ENCODE measurements at regions not wholly inside any gene's neighbourhood (a gene's known extent, or its start where the extent isn't known, plus 50 kb on each side); places are given as distances from the start of the nearest gene placed in this dataset.

- no peak for DNase-seq (ENCODE audit: low read depth in 6 of 9, low spot score in 9 of 9)
- H3K27ac ChIP-seq (ENCODE audit: low read depth in 1 of 2, low read length in 1 of 2): no peak overlapping the region
- no peaks in the 10 kb centered on the region for H3K27me3 ChIP-seq (ENCODE audit: control insufficient read depth in 2 of 2, insufficient read depth in 1 of 2, low read length in 1 of 2)
- 57% methylated on average over 6 of the region's 6 CpGs for WGBS
- peaks cover 0 to 3% of the 10 kb centered on the region in 2 donors for H3K9me3 ChIP-seq (ENCODE audit: control insufficient read depth in 2 of 2, insufficient read depth in 1 of 2, low read length in 1 of 2)
- no peak overlapping the region for H3K4me3 ChIP-seq (ENCODE audit: low read length in 2 of 2)
- H3K4me1 ChIP-seq (ENCODE audit: control insufficient read depth in 2 of 2, insufficient read depth in 2 of 2, low read length in 2 of 2): no peaks in the 10 kb centered on the region
- H3K36me3 ChIP-seq (ENCODE audit: control insufficient read depth in 2 of 2, insufficient read depth in 2 of 2, low read length in 1 of 2): no peaks in the 10 kb centered on the region
These were observed 189.4 kb downstream of the MFSD1 start for GRCh38 chr3:158991146-158991705.

GRCh38 chr3:158992463-158992862 is 190.6 kb downstream of the MFSD1 start:
- Histone ChIP-seq H3K9me3 (ENCODE audit: control insufficient read depth in 2 of 2, insufficient read depth in 1 of 2, low read length in 1 of 2) (peaks cover 0 to 3% of the 10 kb centered on the region in 2 donors), H3K27ac (ENCODE audit: low read depth in 1 of 2, low read length in 1 of 2) (no peak overlapping the region), H3K27me3 (ENCODE audit: control insufficient read depth in 2 of 2, insufficient read depth in 1 of 2, low read length in 1 of 2) (no peaks in the 10 kb centered on the region), H3K36me3 (ENCODE audit: control insufficient read depth in 2 of 2, insufficient read depth in 2 of 2, low read length in 1 of 2) (no peaks in the 10 kb centered on the region), H3K4me1 (ENCODE audit: control insufficient read depth in 2 of 2, insufficient read depth in 2 of 2, low read length in 2 of 2) (no peaks in the 10 kb centered on the region), H3K4me3 (ENCODE audit: low read length in 2 of 2) (no peak overlapping the region)
- DNase-seq (ENCODE audit: low read depth in 6 of 9, low spot score in 9 of 9): no peak

- no peaks in the 10 kb centered on the region for H3K36me3 ChIP-seq (ENCODE audit: control insufficient read depth in 2 of 2, insufficient read depth in 2 of 2, low read length in 1 of 2)
- no peaks in the 10 kb centered on the region for H3K4me1 ChIP-seq (ENCODE audit: control insufficient read depth in 2 of 2, insufficient read depth in 2 of 2, low read length in 2 of 2)
- WGBS: 92% methylated on average over 4 of the region's 4 CpGs
- H3K4me3 ChIP-seq (ENCODE audit: low read length in 2 of 2): no peak overlapping the region
- no peak for DNase-seq (ENCODE audit: low read depth in 6 of 9, low spot score in 9 of 9)
- H3K27ac ChIP-seq (ENCODE audit: low read depth in 1 of 2, low read length in 1 of 2): no peak overlapping the region
- H3K27me3 ChIP-seq (ENCODE audit: control insufficient read depth in 2 of 2, insufficient read depth in 1 of 2, low read length in 1 of 2): no peaks in the 10 kb centered on the region
- H3K9me3 ChIP-seq (ENCODE audit: control insufficient read depth in 2 of 2, insufficient read depth in 1 of 2, low read length in 1 of 2): peaks cover 0 to 3% of the 10 kb centered on the region in 2 donors
These were observed 192.5 kb downstream of the MFSD1 start for GRCh38 chr3:158994386-158994785.

GRCh38 chr3:159001711-159002110 is 199.9 kb downstream of the MFSD1 start:
- Histone ChIP-seq H3K9me3 (ENCODE audit: control insufficient read depth in 2 of 2, insufficient read depth in 1 of 2, low read length in 1 of 2) (no peaks in the 10 kb centered on the region), H3K4me3 (ENCODE audit: low read length in 2 of 2) (no peak overlapping the region), H3K27ac (ENCODE audit: low read depth in 1 of 2, low read length in 1 of 2) (no peak overlapping the region), H3K36me3 (ENCODE audit: control insufficient read depth in 2 of 2, insufficient read depth in 2 of 2, low read length in 1 of 2) (no peaks in the 10 kb centered on the region), H3K27me3 (ENCODE audit: control insufficient read depth in 2 of 2, insufficient read depth in 1 of 2, low read length in 1 of 2) (no peaks in the 10 kb centered on the region), H3K4me1 (ENCODE audit: control insufficient read depth in 2 of 2, insufficient read depth in 2 of 2, low read length in 2 of 2) (no peaks in the 10 kb centered on the region)
- WGBS: 91% methylated on average over 1 of the region's 1 CpG
- DNase-seq (ENCODE audit: low read depth in 6 of 9, low spot score in 9 of 9): no peak

DNA sequence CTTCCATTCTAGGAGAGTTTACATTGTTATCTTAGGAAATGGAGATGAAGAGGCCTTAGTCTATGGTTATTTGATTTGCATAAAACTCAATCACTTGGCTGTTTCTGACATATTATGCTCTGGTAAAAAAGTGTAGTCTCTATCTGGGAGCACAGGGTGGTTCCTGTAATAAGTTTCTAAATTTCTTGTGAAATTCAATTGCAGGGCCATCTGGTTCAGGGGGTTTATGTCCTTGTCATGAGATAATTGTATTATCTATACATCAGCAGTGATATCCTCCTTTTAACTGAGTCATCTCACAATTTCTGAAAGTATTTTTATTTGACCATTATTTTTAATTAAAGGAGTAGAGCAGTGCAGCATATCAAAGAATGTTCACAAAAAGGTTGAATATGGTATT is 203.3 kb downstream of the MFSD1 start:
- no peaks in the 10 kb centered on the region for H3K36me3 ChIP-seq (ENCODE audit: control insufficient read depth in 2 of 2, insufficient read depth in 2 of 2, low read length in 1 of 2)
- H3K4me3 ChIP-seq (ENCODE audit: low read length in 2 of 2): no peak overlapping the region
- H3K27me3 ChIP-seq (ENCODE audit: control insufficient read depth in 2 of 2, insufficient read depth in 1 of 2, low read length in 1 of 2): no peaks in the 10 kb centered on the region
- no peak for DNase-seq (ENCODE audit: low read depth in 6 of 9, low spot score in 9 of 9)
- no peak overlapping the region for H3K27ac ChIP-seq (ENCODE audit: low read depth in 1 of 2, low read length in 1 of 2)
- H3K9me3 ChIP-seq (ENCODE audit: control insufficient read depth in 2 of 2, insufficient read depth in 1 of 2, low read length in 1 of 2): no peaks in the 10 kb centered on the region
- no peaks in the 10 kb centered on the region for H3K4me1 ChIP-seq (ENCODE audit: control insufficient read depth in 2 of 2, insufficient read depth in 2 of 2, low read length in 2 of 2)

DNA sequence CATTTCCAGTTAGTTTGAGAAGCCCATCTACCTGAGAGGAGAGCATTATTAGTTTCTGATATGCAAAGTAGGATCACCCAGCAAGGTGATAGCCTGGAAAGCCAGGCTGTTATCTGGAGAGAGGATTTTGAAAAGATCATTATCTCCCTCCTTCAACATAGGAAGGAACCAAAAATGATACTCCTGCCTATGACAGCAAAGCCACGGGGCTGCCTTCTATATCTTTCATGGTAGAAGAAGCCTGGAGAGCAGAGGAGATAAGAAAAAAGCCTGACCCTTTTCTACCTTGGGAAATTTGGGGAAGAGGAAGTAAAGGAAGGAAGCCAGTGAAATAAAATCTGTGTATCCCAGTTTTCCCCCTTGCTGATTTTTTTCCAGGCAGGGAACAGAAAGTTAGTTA is 205.5 kb downstream of the MFSD1 start:
- no peaks in the 10 kb centered on the region for H3K4me1 ChIP-seq (ENCODE audit: control insufficient read depth in 2 of 2, insufficient read depth in 2 of 2, low read length in 2 of 2)
- no peaks in the 10 kb centered on the region for H3K36me3 ChIP-seq (ENCODE audit: control insufficient read depth in 2 of 2, insufficient read depth in 2 of 2, low read length in 1 of 2)
- 33% methylated on average over 1 of the region's 1 CpG for WGBS
- no peaks in the 10 kb centered on the region for H3K9me3 ChIP-seq (ENCODE audit: control insufficient read depth in 2 of 2, insufficient read depth in 1 of 2, low read length in 1 of 2)
- H3K27me3 ChIP-seq (ENCODE audit: control insufficient read depth in 2 of 2, insufficient read depth in 1 of 2, low read length in 1 of 2): no peaks in the 10 kb centered on the region
- no peak overlapping the region for H3K27ac ChIP-seq (ENCODE audit: low read depth in 1 of 2, low read length in 1 of 2)
- no peak for DNase-seq (ENCODE audit: low read depth in 6 of 9, low spot score in 9 of 9)
- no peak overlapping the region for H3K4me3 ChIP-seq (ENCODE audit: low read length in 2 of 2)

GRCh38 chr3:159008401-159008800 is 206.5 kb downstream of the MFSD1 start:
- WGBS: 63% methylated on average over 4 of the region's 4 CpGs
- Histone ChIP-seq H3K36me3 (ENCODE audit: control insufficient read depth in 2 of 2, insufficient read depth in 2 of 2, low read length in 1 of 2) (no peaks in the 10 kb centered on the region), H3K27ac (ENCODE audit: low read depth in 1 of 2, low read length in 1 of 2) (no peak overlapping the region), H3K4me3 (ENCODE audit: low read length in 2 of 2) (no peak overlapping the region), H3K9me3 (ENCODE audit: control insufficient read depth in 2 of 2, insufficient read depth in 1 of 2, low read length in 1 of 2) (no peaks in the 10 kb centered on the region), H3K4me1 (ENCODE audit: control insufficient read depth in 2 of 2, insufficient read depth in 2 of 2, low read length in 2 of 2) (no peaks in the 10 kb centered on the region), H3K27me3 (ENCODE audit: control insufficient read depth in 2 of 2, insufficient read depth in 1 of 2, low read length in 1 of 2) (no peaks in the 10 kb centered on the region)
- DNase-seq (ENCODE audit: low read depth in 6 of 9, low spot score in 9 of 9): no peak

- Histone ChIP-seq H3K27me3 (ENCODE audit: control insufficient read depth in 2 of 2, insufficient read depth in 1 of 2, low read length in 1 of 2) (no peaks in the 10 kb centered on the region), H3K36me3 (ENCODE audit: control insufficient read depth in 2 of 2, insufficient read depth in 2 of 2, low read length in 1 of 2) (no peaks in the 10 kb centered on the region), H3K27ac (ENCODE audit: low read depth in 1 of 2, low read length in 1 of 2) (no peak overlapping the region), H3K4me1 (ENCODE audit: control insufficient read depth in 2 of 2, insufficient read depth in 2 of 2, low read length in 2 of 2) (no peaks in the 10 kb centered on the region), H3K9me3 (ENCODE audit: control insufficient read depth in 2 of 2, insufficient read depth in 1 of 2, low read length in 1 of 2) (no peaks in the 10 kb centered on the region), H3K4me3 (ENCODE audit: low read length in 2 of 2) (no peak overlapping the region)
- 92% methylated on average over 2 of the region's 2 CpGs for WGBS
- no peak for DNase-seq (ENCODE audit: low read depth in 6 of 9, low spot score in 9 of 9)
These were observed 216.5 kb downstream of the MFSD1 start for GRCh38 chr3:159018341-159018740.

- Histone ChIP-seq H3K27ac (ENCODE audit: low read depth in 1 of 2, low read length in 1 of 2) (no peak overlapping the region), H3K4me1 (ENCODE audit: control insufficient read depth in 2 of 2, insufficient read depth in 2 of 2, low read length in 2 of 2) (no peaks in the 10 kb centered on the region), H3K9me3 (ENCODE audit: control insufficient read depth in 2 of 2, insufficient read depth in 1 of 2, low read length in 1 of 2) (peaks cover 0 to 9% of the 10 kb centered on the region in 2 donors), H3K36me3 (ENCODE audit: control insufficient read depth in 2 of 2, insufficient read depth in 2 of 2, low read length in 1 of 2) (no peaks in the 10 kb centered on the region), H3K4me3 (ENCODE audit: low read length in 2 of 2) (no peak overlapping the region), H3K27me3 (ENCODE audit: control insufficient read depth in 2 of 2, insufficient read depth in 1 of 2, low read length in 1 of 2) (no peaks in the 10 kb centered on the region)
- no peak for DNase-seq (ENCODE audit: low read depth in 6 of 9, low spot score in 9 of 9)
- 46% methylated on average over 2 of the region's 2 CpGs for WGBS
These were observed 223.9 kb downstream of the MFSD1 start for GRCh38 chr3:159025733-159026132.

DNA sequence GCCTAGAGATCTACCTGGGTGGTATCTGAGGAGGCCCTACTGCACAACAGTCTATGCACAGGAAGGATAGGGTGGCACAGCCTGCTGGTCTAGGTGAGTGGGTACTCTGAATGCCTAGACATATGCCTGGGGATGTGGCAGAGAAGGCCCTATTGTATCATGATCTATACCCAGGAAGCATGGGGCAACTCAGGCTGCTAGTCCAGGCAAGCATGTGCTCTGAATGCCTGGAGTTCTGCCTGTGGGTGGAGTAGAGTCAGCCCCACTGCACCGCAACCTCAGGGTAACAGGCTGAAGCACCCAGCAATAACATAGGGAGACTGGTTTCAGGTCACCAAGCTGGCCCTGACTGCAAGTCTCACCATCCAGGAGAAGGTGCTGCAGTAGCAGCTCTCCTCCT is 224.7 kb downstream of the MFSD1 start:
- H3K27ac ChIP-seq (ENCODE audit: low read depth in 1 of 2, low read length in 1 of 2): no peak overlapping the region
- no peaks in the 10 kb centered on the region for H3K36me3 ChIP-seq (ENCODE audit: control insufficient read depth in 2 of 2, insufficient read depth in 2 of 2, low read length in 1 of 2)
- no peak for DNase-seq (ENCODE audit: low read depth in 6 of 9, low spot score in 9 of 9)
- H3K9me3 ChIP-seq (ENCODE audit: control insufficient read depth in 2 of 2, insufficient read depth in 1 of 2, low read length in 1 of 2): peaks cover 0 to 9% of the 10 kb centered on the region in 2 donors
- no peak overlapping the region for H3K4me3 ChIP-seq (ENCODE audit: low read length in 2 of 2)
- 95% methylated on average over 1 of the region's 1 CpG for WGBS
- no peaks in the 10 kb centered on the region for H3K4me1 ChIP-seq (ENCODE audit: control insufficient read depth in 2 of 2, insufficient read depth in 2 of 2, low read length in 2 of 2)
- H3K27me3 ChIP-seq (ENCODE audit: control insufficient read depth in 2 of 2, insufficient read depth in 1 of 2, low read length in 1 of 2): no peaks in the 10 kb centered on the region

All from thymus (tissue), 11 donors.